Sigmoid colon (tissue), 4 donors: ENCODE measurements at regions not wholly inside any gene's neighbourhood (a gene's known extent, or its start where the extent isn't known, plus 50 kb on each side); places are given as distances from the start of the nearest gene placed in this dataset.

Experiments used
- POLR2A ChIP-seq, 2 donors: fragments of 450-650 bp; IDR thresholded peaks; one replicate each; pipeline ENCODE4 v1.6.1; 2016; ENCODE audit warnings: antibody characterized with exemption in 2 of 2, mild to moderate bottlenecking in 2 of 2, moderate library complexity in 2 of 2
- POLR2AphosphoS5 ChIP-seq, 4 donors: sonication (generic); formaldehyde crosslinking; IDR thresholded peaks; one replicate each; pipeline ENCODE4 v1.6.1; 2017; ENCODE audit warnings: antibody characterized with exemption in 4 of 4
- TF ChIP-seq, protein P1 (sequence below), 4 experiments: fragments of 450-650 bp in 3 of 4; fragments of 200-600 bp in 1 of 4; IDR thresholded peaks; one replicate each; pipeline ENCODE4 v1.5.1; 2016 to 2019; ENCODE audit warnings: antibody characterized with exemption in 4 of 4, mild to moderate bottlenecking in 3 of 4, moderate library complexity in 2 of 4

DNA sequence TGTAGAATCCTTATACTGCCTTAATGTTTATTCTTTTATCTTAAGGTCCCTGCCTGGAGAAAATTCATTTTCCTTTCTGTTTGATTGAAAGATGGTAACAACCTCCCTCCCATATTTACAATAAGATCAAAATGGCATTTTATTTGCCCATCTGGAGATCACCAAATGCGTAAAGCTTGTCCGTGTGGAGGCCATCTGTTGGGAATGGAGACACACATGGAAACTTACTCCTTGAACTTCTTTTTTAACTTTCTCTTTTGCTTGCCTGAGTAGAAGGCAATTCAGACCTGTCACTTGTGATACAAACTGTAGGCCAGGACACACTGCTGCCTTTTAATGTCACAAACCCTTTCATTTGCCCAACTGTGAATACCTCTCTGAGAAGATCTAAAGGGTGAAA is 144.8 kb upstream of the CEP162 start:
- TF ChIP-seq POLR2AphosphoS5 (IDR thresholded peaks at IDR 0.05): no peak
- TF ChIP-seq, protein P1, sequence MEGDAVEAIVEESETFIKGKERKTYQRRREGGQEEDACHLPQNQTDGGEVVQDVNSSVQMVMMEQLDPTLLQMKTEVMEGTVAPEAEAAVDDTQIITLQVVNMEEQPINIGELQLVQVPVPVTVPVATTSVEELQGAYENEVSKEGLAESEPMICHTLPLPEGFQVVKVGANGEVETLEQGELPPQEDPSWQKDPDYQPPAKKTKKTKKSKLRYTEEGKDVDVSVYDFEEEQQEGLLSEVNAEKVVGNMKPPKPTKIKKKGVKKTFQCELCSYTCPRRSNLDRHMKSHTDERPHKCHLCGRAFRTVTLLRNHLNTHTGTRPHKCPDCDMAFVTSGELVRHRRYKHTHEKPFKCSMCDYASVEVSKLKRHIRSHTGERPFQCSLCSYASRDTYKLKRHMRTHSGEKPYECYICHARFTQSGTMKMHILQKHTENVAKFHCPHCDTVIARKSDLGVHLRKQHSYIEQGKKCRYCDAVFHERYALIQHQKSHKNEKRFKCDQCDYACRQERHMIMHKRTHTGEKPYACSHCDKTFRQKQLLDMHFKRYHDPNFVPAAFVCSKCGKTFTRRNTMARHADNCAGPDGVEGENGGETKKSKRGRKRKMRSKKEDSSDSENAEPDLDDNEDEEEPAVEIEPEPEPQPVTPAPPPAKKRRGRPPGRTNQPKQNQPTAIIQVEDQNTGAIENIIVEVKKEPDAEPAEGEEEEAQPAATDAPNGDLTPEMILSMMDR (IDR thresholded peaks at IDR 0.05): no peak
- no peak for TF ChIP-seq POLR2A (IDR thresholded peaks at IDR 0.05)
